Erythroblast (primary cell): ENCODE measurements at regions not wholly inside any gene's neighbourhood (a gene's known extent, or its start where the extent isn't known, plus 50 kb on each side); places are given as distances from the start of the nearest gene placed in this dataset.

ENCODE experiments used
- DNase-seq, 2 experiments: peaks; one replicate each; lab custom pipeline; 2025; lab: John Stamatoyannopoulos, UW
- GATA1 ChIP-seq: IDR thresholded peaks from 2 replicates; pipeline ENCODE4 v1.6.1; 2011; ENCODE audit warnings: low read depth, mild to moderate bottlenecking, control low read depth, low read length, moderate library complexity
- POLR2A ChIP-seq: IDR thresholded peaks from 2 replicates; pipeline ENCODE4 v1.6.1; 2011; ENCODE audit warnings: mild to moderate bottlenecking, low read length

DNA sequence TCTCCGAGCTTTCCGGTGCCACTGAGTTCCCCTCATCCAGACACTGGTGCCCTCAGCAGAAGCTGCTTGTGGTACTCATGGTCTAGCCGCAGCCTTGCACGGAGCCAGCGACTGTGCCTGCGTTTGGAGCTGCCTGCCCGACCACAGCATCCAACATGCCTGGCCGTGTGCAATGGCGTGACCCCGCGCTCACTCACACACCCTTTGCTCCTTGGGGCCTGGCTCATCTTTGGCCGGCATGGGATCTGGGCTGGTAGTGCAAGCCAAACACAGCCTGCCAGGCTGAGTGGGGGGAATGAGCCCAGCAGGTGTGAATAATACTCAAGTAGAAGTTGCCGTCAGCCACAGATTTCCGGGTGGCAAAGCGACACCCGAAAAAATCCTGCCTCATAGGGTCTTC is 1178.7 kb upstream of the GBE1 start:
- TF ChIP-seq POLR2A (no peak), GATA1 (no peak)
- no peak for DNase-seq

DNA sequence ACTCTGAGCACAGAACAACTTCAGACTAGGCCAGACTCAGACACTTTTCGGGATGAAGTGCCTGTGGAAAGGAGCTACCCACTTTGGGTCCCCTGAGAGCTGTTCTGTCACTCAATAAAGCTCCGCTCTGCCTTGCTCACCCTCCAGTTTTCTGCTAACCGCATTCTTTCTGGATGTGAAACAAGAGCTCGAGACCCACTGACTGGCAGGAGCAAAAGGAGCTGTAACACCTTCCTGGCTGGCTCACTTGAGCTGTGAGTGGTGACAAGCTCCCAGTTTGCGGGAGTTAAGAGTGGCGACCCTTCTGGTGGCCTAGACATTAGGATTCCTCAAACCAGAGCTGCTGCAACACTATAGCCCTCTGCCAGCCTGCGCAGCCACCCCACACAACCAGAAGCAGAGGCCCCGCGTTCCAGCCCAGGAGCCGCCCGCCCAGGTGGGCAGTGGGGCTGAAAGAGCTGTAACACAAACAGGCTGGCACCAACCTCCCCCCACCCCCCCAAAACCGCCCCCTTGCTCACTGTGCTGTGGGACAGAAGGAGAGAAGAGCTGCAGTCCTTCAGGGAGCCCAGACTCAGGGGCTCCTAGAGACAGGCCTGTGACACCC is 1178.1 kb upstream of the GBE1 start:
- no peak for TF ChIP-seq POLR2A
- no peak for TF ChIP-seq GATA1

DNA sequence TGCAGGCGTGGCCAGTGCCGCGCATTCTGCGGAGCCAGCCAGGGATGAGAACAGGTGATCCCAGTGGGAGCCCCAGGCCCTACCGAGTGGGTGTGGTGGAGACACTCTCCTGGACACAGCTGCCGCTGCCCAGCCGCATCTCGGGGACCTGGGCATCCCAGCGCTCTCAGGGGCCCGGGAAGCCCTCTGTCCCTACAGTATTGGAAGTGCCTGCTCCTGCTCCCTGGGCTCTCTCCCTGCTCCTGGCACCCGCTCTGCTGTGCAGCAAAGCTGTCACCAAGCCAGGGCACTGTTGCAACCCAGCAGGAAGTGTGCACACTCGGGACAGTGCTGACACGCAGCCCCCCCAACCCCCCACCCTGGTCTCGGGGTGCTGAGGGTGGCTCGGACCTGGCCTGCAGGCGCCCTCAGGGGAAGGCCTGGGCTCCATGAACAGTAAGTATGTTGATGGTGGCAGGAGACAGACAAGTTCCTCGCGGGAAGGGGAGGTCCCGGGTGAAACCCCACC is 1177.4 kb upstream of the GBE1 start:
- TF ChIP-seq POLR2A, result no peak
- TF ChIP-seq GATA1, result no peak
- DNase-seq, result no peak

More for the DNA sequence above, 1178.1 kb upstream of the GBE1 start:
- no peak for DNase-seq

DNA sequence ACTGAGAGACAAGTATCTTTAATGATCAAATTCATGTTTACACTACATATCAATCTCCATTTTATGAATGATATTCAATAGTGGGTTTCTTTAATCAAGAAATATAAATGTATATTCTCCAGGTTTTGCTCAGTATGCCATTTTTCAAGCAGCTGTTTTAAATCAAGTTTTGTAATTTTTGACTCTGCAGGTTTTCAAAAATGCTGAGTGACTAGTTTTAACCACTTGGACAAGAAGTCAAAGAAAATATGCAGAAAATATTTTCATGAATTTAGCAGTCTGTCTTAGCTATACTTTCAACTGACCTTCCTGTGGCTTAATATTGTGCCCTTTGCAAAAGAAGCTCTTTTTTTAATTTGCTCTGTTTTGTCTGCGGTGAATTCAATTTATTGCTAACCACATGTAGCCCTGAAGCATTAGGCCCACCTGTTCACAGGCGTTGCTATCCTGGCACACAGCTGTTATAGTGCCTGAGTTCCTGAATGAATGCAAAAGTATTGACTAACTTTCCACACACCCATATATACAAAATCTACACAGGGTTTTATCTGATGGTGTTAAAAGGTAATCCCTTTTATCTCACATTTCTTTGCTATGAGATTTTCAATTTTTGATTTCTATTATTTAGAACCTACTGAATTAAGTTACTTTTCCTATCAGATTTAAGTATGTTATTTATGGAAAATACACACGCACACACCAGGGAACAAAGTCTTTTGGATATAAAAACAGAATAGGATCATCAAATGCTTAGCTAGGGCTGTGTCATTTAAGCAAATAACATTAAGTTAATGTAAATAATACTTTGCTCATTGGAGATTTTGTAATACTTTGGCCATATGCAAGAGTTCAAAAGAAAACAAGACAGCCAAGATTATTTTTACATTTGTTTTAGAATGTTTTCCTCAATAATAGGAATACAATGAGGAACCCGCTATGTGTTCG is 1166.1 kb upstream of the GBE1 start:
- TF ChIP-seq POLR2A, result no peak
- no peak for TF ChIP-seq GATA1
- DNase-seq, result no peak

DNA sequence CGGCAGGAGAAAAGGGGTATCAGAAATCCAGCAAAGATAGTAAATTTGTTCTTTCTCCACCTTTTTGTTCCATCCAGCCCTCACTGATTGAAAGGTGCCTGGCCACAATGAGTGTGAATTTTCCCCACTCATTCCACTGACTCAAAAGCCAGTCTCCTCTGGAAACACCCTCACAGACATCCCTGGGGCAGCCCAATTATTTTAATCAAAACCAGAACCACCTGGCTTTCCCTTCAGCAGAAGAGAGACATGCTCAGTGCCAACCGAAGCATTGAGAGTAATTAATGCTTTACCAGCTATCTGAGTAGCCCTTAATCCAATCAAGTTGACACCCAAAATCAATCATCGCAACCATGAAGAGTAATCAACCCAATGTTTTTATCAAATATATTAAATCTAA is 1129.6 kb upstream of the GBE1 start:
- TF ChIP-seq POLR2A, result no peak
- TF ChIP-seq GATA1, result no peak
- DNase-seq, result no peak

DNA sequence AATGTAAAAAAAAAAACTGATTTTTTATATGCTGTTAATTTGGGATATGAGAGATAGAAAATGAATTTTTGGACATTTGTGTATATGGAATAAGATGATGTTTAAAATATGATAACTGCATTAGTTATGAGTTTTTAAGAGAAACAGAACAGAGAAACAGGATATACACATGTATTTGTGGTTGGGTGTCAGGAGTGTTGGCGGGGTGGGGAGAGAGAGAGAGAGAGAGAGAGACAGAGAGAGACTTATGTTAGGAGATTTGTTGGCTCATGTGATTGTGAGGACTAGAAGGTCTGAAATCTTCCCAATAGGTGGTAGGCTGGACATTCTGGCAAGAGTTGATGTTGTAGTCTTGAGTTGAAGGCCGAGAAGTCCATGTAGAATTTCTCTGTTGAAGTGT is 1121.6 kb upstream of the GBE1 start:
- TF ChIP-seq GATA1 (no peak), POLR2A (no peak)
- DNase-seq, result no peak

DNA sequence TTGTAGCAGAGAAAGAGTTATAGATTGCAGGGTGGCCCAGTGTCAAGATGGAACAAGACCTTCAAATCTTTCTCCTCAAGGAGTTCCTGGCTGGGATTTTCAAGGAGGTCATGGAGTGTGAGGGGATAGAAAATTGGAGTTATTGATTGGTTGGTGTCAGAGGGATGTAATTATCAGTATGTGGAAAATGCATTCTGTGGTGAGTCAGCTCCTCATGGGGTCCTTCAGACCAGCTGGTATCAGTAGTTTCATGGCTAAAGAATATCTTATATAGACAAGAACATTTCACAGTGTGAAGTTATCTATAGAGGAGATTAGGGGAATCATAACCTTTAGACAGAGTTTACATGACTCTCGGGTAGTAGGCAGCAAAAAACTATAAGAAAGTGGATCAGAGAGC is 1114.0 kb upstream of the GBE1 start:
- no peak for DNase-seq
- TF ChIP-seq POLR2A, result no peak
- no peak for TF ChIP-seq GATA1

DNA sequence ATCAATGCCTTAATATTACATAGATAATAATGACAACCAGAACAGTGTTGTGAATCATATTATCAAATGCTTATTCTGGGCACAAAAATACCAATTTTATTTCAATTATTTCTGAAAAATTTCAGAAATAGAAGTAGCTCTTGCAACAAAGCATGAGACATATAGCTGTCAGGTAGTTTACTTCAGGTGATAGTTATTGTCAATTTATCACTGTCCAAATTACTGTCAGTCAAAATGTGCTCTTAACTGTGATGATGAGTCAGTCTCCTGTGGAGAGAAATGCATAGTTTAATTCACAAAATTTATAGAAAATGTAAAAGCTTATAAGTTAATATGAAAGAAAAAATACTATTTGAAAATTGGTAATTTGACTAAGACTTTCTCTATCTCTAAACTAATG is 1078.4 kb upstream of the GBE1 start:
- TF ChIP-seq GATA1 (no peak), POLR2A (no peak)
- no peak for DNase-seq

DNA sequence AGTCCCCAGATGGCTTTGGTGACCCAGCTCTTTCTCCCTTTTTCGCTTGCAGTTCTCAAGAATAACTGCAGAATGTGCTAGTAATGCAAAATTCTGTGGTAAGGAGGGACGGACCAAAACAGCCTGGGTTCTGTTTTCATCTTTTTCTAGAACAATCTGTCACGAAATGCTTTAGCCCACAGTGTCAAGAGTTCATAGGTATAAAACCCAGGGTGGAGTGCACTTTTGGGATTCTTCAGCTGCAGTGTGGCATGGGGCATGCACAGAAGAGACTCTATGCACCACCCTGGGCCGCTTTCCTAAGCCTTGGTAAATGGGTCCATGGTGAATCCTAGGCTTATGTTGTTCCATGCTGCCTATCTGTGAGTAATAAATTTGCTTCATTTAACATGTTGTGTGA is 1072.7 kb upstream of the GBE1 start:
- no peak for TF ChIP-seq GATA1
- TF ChIP-seq POLR2A, result no peak
- DNase-seq, result no peak

DNA sequence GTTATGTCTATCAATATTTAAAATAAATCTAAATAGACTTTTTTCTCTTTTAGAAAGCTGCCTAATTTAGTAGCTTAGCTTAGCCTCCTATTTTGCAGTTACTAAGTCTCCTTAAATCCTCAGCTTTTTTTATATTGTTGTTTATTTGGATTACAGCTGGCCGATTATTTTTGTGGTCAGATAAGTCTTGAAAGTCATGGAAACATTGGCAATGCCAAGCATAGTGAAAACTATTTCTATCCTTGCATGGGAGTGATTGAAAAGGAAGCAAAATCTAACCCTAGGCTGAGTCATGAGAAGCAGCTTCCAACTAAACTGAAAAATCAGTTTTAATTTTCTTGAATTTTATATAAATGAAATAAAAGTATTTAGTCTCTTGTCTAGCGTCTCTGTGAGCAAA is 1063.0 kb upstream of the GBE1 start:
- no peak for TF ChIP-seq GATA1
- TF ChIP-seq POLR2A, result no peak
- no peak for DNase-seq

DNA sequence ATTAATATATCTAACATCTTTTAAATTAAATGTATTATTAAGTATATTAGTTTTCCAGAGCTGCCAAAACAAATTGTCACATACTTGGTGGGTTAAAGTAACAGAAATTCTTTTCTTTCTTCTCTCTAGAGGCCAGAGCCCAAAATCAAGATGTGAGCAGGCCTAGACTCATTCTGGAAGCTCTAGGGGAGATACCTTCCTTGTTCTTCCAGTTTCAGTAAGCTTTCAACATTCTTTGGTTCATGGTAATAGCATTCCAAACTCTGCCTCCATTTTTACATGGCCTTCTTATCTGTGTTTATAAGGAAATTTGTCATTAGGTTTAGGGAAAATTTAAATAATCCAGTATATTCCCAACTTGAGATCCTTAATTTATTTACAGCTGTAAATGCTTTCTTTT is 1054.6 kb upstream of the GBE1 start:
- DNase-seq, result no peak
- no peak for TF ChIP-seq POLR2A
- TF ChIP-seq GATA1, result no peak

DNA sequence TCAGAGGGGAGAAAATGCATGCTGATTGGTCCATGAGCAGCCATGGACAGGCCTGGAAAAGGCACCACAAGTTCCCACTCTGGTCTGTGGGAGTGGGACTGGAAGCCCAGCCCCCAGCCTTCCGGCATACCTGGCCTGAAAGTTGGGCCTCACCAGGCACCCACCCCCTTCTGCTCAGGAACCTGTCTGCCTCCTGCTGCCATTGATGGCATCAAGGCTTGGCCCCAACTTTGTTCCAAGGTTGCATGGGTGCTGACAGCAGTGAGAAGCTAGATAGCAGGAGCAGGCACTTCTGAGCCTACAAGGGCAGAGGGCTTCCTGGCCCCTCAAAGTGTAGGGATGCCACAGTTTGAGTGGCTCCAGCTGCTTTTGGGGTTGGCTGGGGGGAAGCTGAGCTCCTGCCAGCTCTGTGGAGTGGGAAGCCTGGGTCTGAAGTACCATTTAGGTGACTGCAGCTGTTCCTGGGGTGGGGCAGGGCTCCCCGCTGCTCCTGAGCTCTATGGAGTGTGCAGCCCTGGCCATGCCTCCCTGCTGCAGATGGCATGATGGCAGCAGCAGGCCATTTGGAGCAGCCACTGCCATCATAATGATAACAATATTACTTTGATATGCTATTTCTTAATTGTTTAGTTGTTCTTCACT is 1054.1 kb upstream of the GBE1 start:
- DNase-seq, result no peak
- no peak for TF ChIP-seq POLR2A
- TF ChIP-seq GATA1, result no peak

DNA sequence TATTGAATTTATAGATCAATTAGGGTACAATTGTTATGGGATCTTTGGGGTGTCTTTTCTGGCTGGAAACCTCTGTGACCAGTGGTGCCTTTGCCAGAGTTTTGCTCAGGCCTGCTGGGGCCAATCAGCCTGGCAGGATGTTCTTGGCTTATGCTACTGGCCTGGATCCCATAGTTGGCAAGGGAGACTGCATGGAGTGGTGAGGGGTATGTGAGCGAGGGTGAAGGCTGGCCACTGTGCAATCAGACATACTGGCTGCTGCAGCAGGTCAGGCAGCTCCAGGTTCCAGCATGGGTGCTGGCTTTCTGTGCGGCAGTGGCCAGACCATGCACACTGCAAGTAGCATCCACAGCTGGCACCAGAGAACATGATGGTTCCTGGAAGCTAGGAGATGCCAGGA is 1053.2 kb upstream of the GBE1 start:
- TF ChIP-seq GATA1 (no peak), POLR2A (no peak)
- DNase-seq, result no peak

DNA sequence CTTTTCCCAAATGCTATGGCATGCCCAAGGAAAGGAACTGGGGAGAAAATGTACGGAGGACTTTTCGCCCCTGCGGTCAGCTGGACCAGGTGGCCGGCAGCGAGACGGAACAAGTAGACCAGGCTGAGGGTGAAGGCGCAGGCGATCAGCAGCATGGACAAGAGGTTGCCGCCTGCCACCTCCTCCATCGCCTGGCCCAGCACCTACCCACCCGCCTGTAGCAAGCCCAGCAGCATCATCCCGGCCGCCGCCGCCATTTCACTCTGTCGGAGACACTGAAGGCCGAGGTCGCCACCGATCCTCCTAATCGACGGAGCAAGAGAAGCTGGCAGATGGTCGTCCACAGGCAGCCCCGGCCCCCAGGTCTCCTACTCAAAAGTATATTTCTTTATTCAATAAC is 1046.3 kb upstream of the GBE1 start:
- no peak for TF ChIP-seq GATA1
- no peak for TF ChIP-seq POLR2A
- DNase-seq, result no peak

DNA sequence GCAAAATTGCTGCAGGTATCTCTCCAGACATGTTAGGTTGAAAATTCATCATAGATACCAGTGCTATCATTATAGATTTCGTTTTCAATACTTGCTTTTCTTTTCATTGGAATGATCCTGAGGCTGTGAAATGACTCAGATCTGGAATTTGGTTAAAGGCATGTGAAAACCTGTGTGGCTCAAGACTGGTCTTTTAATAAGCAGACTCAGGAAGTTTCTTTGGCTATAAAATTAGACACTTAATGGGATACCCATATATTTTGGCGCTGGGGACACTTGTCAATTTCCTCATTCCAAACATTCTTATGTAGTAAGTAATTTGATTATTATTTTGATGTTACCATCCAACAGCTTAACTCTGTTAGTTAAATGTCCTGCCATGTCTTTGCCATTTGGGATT is 1041.1 kb upstream of the GBE1 start:
- DNase-seq, result no peak
- TF ChIP-seq GATA1 (no peak), POLR2A (no peak)
